ENCODE measurements at regions not wholly inside any gene's neighbourhood (a gene's known extent, or its start where the extent isn't known, plus 50 kb on each side); places are given as distances from the start of the nearest gene placed in this dataset.

GRCh38 chr20:11654766-11655165 is 262.9 kb upstream of the BTBD3 start:
- TF ChIP-seq CTCF (IDR thresholded peaks at IDR 0.05) (no peak), POLR2A (IDR thresholded peaks at IDR 0.05) (no peak)

Data from uterus (tissue), 2 donors.